ENCODE measurements at regions not wholly inside any gene's neighbourhood (a gene's known extent, or its start where the extent isn't known, plus 50 kb on each side); places are given as distances from the start of the nearest gene placed in this dataset.
"Not testable (repeated sequence)": the region's sequence is repeated elsewhere in the genome, so short reads cannot be mapped to it uniquely, and the experiment has no call there.

DNA sequence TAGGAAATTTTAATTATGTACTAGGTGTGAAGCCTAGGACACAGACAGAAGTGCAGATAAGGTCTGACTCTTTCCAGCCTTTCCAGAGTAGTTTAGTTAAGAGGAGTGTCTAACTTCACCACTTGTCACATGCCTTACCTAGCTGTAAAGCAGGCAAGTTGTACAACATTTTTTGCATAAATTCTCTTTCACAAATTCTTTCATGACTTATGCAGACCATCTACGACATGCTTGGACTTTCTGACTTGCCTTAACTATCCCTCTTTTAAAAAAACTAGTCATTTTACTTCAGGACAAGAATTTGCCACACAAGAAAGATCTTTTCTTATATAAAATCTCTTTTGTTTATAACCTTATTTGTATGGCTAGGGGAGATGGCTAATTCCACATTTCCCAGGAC is 1273.6 kb upstream of the SLC39A10 start:
- intact Hi-C loops (cut with DNase I), result no loop called here
- Histone ChIP-seq H3K27ac (no peak overlapping the region), H3K4me1 (no peaks in the 10 kb centered on the region), H3K36me3 (no peaks in the 10 kb centered on the region), H3K9me3 (no peaks in the 10 kb centered on the region), H3K4me3 (replicated peaks in 1 of 3) (no peak overlapping the region), H3K27me3 (no peaks in the 10 kb centered on the region)
- 28 to 32% methylated on average over 1 of the region's 1 CpG for WGBS, 2 donors
- no peak for DNase-seq
- TF ChIP-seq, protein P1, sequence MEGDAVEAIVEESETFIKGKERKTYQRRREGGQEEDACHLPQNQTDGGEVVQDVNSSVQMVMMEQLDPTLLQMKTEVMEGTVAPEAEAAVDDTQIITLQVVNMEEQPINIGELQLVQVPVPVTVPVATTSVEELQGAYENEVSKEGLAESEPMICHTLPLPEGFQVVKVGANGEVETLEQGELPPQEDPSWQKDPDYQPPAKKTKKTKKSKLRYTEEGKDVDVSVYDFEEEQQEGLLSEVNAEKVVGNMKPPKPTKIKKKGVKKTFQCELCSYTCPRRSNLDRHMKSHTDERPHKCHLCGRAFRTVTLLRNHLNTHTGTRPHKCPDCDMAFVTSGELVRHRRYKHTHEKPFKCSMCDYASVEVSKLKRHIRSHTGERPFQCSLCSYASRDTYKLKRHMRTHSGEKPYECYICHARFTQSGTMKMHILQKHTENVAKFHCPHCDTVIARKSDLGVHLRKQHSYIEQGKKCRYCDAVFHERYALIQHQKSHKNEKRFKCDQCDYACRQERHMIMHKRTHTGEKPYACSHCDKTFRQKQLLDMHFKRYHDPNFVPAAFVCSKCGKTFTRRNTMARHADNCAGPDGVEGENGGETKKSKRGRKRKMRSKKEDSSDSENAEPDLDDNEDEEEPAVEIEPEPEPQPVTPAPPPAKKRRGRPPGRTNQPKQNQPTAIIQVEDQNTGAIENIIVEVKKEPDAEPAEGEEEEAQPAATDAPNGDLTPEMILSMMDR (IDR thresholded peaks at IDR 0.05), result no peak
- TF ChIP-seq POLR2A (IDR thresholded peaks at IDR 0.05), result no peak

DNA sequence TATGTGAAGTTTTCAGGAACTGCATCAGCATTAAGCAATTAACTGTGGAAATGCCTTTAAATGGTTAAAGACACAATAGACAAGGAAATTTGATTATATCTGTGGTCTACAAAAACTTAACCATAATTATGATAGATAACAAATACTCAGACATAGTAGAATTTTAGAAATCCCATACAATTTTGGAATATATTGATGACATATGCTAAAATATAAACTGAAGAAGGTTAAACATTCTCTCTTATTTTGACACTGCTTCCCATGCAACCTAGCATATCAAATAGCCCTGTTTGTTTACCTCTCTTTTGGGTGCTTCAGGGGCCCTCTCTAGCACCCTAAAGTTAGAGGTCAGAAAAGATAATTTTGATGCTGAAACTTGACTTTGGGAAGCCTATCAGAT is 1274.8 kb upstream of the SLC39A10 start:
- Histone ChIP-seq H3K9me3 (no peaks in the 10 kb centered on the region), H3K27ac (no peak overlapping the region), H3K27me3 (no peaks in the 10 kb centered on the region), H3K36me3 (no peaks in the 10 kb centered on the region), H3K4me3 (replicated peaks in 1 of 3) (no peak overlapping the region), H3K4me1 (no peaks in the 10 kb centered on the region)
- TF ChIP-seq, protein P1 (IDR thresholded peaks at IDR 0.05), result no peak
- TF ChIP-seq POLR2A (IDR thresholded peaks at IDR 0.05), result no peak
- no peak for DNase-seq
- intact Hi-C loops (cut with DNase I), result no loop called here

DNA sequence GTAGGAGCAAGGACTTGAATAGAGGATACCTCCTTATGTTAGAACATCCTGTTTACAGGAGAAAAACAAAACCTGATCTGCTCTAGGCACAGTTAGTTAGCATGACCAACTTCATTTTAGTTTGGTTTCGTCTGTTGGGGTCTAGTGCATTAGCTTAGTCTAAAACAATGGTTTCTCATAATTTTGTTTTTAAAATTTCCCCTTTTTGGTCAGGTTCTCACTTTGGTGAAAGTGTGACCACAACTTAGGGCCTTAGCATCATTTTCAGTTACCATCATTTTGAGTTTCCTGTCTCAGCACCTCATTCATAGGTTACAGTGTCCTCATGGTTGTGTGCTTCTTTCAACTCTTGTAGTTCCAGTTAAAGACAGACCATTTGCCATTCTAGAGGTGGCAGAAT is 1277.0 kb upstream of the SLC39A10 start:
- Histone ChIP-seq H3K27me3 (no peaks in the 10 kb centered on the region), H3K9me3 (no peaks in the 10 kb centered on the region), H3K4me3 (replicated peaks in 1 of 3) (no peak overlapping the region), H3K36me3 (no peaks in the 10 kb centered on the region), H3K4me1 (no peaks in the 10 kb centered on the region), H3K27ac (no peak overlapping the region)
- TF ChIP-seq, protein P1 (IDR thresholded peaks at IDR 0.05), result no peak
- TF ChIP-seq POLR2A (IDR thresholded peaks at IDR 0.05), result no peak
- intact Hi-C loops (cut with DNase I), result no loop called here
- 71 to 76% methylated on average over 1 of the region's 1 CpG for WGBS, 2 donors
- DNase-seq, result no peak

DNA sequence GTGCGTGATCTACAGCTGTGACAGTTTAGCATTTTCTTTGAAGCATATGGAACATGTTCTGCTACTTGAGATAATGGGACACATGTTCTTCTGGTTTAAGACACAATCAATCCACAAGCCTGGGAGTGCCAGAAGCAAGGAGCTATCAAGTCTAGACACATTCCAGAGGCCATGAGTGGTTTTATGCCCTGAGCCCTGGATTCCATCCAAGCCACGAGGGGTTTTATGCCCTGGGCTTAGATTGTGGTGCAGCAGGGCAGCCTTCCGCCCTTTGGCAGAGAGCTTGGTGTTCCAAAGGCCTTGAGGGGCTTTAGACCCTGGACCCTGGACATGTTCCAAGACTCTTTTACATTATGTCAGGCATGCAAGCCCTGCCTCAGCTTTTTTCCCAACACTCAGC is 1289.6 kb upstream of the SLC39A10 start:
- H3K9me3 ChIP-seq; H3K36me3 ChIP-seq; H3K4me1 ChIP-seq; H3K27ac ChIP-seq; intact Hi-C loops (cut with DNase I); H3K4me3 ChIP-seq (replicated peaks in 1 of 3); DNase-seq; H3K27me3 ChIP-seq: not testable (repeated sequence)
- WGBS, 2 donors, result 56 to 70% methylated on average over 3 of the region's 3 CpGs

DNA sequence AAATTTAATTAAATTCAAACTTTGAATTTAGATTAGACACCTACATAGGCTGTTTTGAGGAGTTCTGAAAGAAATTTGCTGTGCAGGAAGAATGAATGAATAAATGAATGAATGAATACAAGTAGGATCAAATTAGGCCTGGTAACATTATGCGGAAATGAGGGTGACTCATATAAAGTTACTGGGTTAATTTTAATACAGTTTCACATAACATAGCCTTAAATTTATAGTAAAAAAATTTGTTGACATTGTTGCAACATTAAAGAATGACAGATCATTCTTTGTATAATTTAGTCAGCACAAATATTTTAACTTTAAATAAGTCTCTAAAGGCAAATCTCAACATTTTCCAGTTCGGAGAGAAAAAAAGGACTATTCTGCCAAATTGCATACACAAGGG is 1293.1 kb upstream of the SLC39A10 start:
- no peaks in the 10 kb centered on the region for H3K4me1 ChIP-seq
- 82 to 85% methylated on average over 2 of the region's 2 CpGs for WGBS, 2 donors
- H3K27me3 ChIP-seq, result no peaks in the 10 kb centered on the region
- H3K27ac ChIP-seq, result no peak overlapping the region
- DNase-seq, result no peak
- intact Hi-C loops (cut with DNase I), result no loop called here
- no peaks in the 10 kb centered on the region for H3K9me3 ChIP-seq
- no peak overlapping the region for H3K4me3 ChIP-seq (replicated peaks in 1 of 3)
- no peak for TF ChIP-seq POLR2A (IDR thresholded peaks at IDR 0.05)
- TF ChIP-seq, protein P1 (IDR thresholded peaks at IDR 0.05), result no peak
- no peaks in the 10 kb centered on the region for H3K36me3 ChIP-seq

DNA sequence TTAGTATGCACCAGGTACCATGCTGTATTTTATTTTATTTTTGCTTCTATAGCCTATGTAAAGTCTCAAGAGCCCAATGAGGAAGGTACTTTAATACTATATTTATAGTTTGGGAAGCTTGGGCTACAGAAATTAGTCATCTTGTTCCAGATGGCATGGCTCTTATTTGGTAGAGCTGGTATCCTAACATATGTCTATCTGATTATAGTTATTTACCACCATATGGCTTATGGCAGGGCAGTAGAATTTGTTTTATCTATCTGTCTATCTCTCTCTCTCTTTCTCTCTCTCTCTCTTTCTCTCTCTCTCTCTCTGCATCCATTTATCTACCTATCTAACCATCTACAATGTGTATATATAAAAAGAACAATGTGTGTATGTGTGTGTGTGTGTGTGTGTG is 1293.7 kb upstream of the SLC39A10 start:
- H3K4me1 ChIP-seq, result no peaks in the 10 kb centered on the region
- H3K4me3 ChIP-seq (replicated peaks in 1 of 3), result no peak overlapping the region
- TF ChIP-seq, protein P1 (IDR thresholded peaks at IDR 0.05), result no peak
- no peak for TF ChIP-seq POLR2A (IDR thresholded peaks at IDR 0.05)
- no peaks in the 10 kb centered on the region for H3K27me3 ChIP-seq
- H3K9me3 ChIP-seq, result no peaks in the 10 kb centered on the region
- no peak for DNase-seq
- no peak overlapping the region for H3K27ac ChIP-seq
- no peaks in the 10 kb centered on the region for H3K36me3 ChIP-seq
- intact Hi-C loops (cut with DNase I), result no loop called here
